Mesothelial cell of epicardium (in vitro differentiated cells): ENCODE measurements at regions not wholly inside any gene's neighbourhood (a gene's known extent, or its start where the extent isn't known, plus 50 kb on each side); places are given as distances from the start of the nearest gene placed in this dataset.

Experiments used
- DNase-seq, 2 experiments: peaks; one replicate each; pipeline ENCODE4 v3.0.0; 2021; ENCODE audit warnings: low spot score in 2 of 2; ENCODE audit not compliant: unreplicated experiment in 2 of 2
- H3K27ac Mint-ChIP-seq: 2 replicates; pipeline ENCODE4 v1.8.0; 2021; ENCODE audit warnings: mixed read lengths
- H3K27me3 Mint-ChIP-seq: 2 replicates; pipeline ENCODE4 v1.8.0; 2021; ENCODE audit warnings: low read depth, mixed read lengths
- H3K36me3 Mint-ChIP-seq: 2 replicates; pipeline ENCODE4 v1.8.0; 2021; ENCODE audit warnings: mixed read lengths
- H3K4me1 Mint-ChIP-seq: 2 replicates; pipeline ENCODE4 v1.8.0; 2021; ENCODE audit warnings: mixed read lengths
- H3K4me3 Mint-ChIP-seq: 2 replicates; pipeline ENCODE4 v1.8.0; 2021; ENCODE audit warnings: mild to moderate bottlenecking, moderate library complexity, mixed read lengths
- H3K9me3 Mint-ChIP-seq: 2 replicates; pipeline ENCODE4 v1.8.0; 2021; ENCODE audit warnings: mixed read lengths
- CTCF ChIP-seq: fragments of 200-600 bp; sonication (generic); IDR thresholded peaks from one replicate; pipeline ENCODE4 v1.5.0; 2021; ENCODE audit warnings: antibody characterized with exemption; ENCODE audit not compliant: unreplicated experiment

- Mint-ChIP-seq H3K36me3 (no peaks in the 10 kb centered on the region), H3K4me3 (no peak overlapping the region), H3K27ac (no peak overlapping the region), H3K27me3 (no peaks in the 10 kb centered on the region), H3K9me3 (no peaks in the 10 kb centered on the region), H3K4me1 (no peaks in the 10 kb centered on the region)
- no peak for TF ChIP-seq CTCF
- DNase-seq, result no peak
These were observed 1045.7 kb upstream of the CELF4 start for GRCh38 chr18:38611036-38611964.

GRCh38 chr18:38606841-38607240 is 1041.2 kb upstream of the CELF4 start:
- DNase-seq, result no peak
- Mint-ChIP-seq H3K4me3 (no peak overlapping the region), H3K27me3 (no peaks in the 10 kb centered on the region), H3K36me3 (no peaks in the 10 kb centered on the region), H3K27ac (no peak overlapping the region), H3K4me1 (no peaks in the 10 kb centered on the region), H3K9me3 (no peaks in the 10 kb centered on the region)
- no peak for TF ChIP-seq CTCF

GRCh38 chr18:38602341-38602740 is 1036.7 kb upstream of the CELF4 start:
- Mint-ChIP-seq H3K27ac (no peak overlapping the region), H3K27me3 (no peaks in the 10 kb centered on the region), H3K4me3 (no peak overlapping the region), H3K9me3 (no peaks in the 10 kb centered on the region), H3K4me1 (no peaks in the 10 kb centered on the region), H3K36me3 (no peaks in the 10 kb centered on the region)
- DNase-seq, result no peak
- TF ChIP-seq CTCF, result no peak

GRCh38 chr18:38587571-38587970 is 1022.0 kb upstream of the CELF4 start:
- H3K27ac Mint-ChIP-seq, result no peak overlapping the region
- no peak for TF ChIP-seq CTCF
- H3K27me3 Mint-ChIP-seq, result no peaks in the 10 kb centered on the region
- DNase-seq, result no peak
- H3K9me3 Mint-ChIP-seq, result no peaks in the 10 kb centered on the region
- no peak overlapping the region for H3K4me3 Mint-ChIP-seq
- no peaks in the 10 kb centered on the region for H3K36me3 Mint-ChIP-seq
- no peaks in the 10 kb centered on the region for H3K4me1 Mint-ChIP-seq

- H3K4me1 Mint-ChIP-seq, result no peaks in the 10 kb centered on the region
- H3K27me3 Mint-ChIP-seq, result no peaks in the 10 kb centered on the region
- TF ChIP-seq CTCF, result no peak
- no peak overlapping the region for H3K27ac Mint-ChIP-seq
- H3K9me3 Mint-ChIP-seq, result no peaks in the 10 kb centered on the region
- no peak for DNase-seq
- no peaks in the 10 kb centered on the region for H3K36me3 Mint-ChIP-seq
- H3K4me3 Mint-ChIP-seq, result no peak overlapping the region
These were observed 1020.7 kb upstream of the CELF4 start for GRCh38 chr18:38586327-38586726.
